ENCODE measurements at regions not wholly inside any gene's neighbourhood (a gene's known extent, or its start where the extent isn't known, plus 50 kb on each side); places are given as distances from the start of the nearest gene placed in this dataset.
"Not testable (repeated sequence)": the region's sequence is repeated elsewhere in the genome, so short reads cannot be mapped to it uniquely, and the experiment has no call there.

GRCh38 chr2:120503206-120503792, 157.4 kb downstream of the INHBB start:
- DNase-seq, result no peak

DNA sequence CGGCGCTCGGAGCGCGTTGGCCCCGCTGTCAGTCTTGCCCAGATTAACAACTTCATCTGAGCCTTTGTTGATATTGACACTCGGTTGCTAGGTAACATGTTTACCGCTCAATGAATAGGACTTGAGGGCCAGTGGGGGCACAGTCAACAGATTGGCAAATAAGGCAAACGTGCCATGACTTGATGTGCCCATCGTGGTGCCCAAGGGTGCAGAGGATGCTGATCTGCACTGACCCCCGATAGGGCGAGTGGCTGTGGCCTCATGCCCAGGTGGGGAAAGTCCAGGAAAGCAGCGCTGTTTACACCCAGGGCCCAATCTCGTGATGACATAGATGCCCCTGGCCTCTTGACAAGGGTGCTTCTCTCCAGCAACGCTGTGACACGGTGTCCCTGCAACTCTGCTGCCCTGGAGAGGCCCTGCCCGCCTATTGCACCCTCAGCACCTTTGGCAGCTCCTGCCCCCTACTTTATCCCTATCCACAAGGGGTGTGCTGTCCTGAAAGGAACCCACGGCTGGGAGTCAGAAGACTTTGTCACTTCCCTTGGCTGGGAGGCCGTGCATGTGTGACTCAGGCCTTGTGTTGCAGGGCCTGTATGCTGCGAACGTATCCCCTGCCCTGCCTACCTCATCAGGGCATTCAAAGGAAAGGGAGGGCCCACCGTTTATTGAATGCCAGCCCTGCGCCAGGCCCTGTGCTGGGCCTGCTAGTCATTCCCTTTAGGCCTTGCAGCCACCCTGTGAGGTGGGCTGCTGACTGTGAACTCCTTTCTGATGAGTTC, 158.0 kb downstream of the INHBB start:
- no peak for DNase-seq

GRCh38 chr2:120504936-120505705, 159.2 kb downstream of the INHBB start:
- no peak for DNase-seq

DNA sequence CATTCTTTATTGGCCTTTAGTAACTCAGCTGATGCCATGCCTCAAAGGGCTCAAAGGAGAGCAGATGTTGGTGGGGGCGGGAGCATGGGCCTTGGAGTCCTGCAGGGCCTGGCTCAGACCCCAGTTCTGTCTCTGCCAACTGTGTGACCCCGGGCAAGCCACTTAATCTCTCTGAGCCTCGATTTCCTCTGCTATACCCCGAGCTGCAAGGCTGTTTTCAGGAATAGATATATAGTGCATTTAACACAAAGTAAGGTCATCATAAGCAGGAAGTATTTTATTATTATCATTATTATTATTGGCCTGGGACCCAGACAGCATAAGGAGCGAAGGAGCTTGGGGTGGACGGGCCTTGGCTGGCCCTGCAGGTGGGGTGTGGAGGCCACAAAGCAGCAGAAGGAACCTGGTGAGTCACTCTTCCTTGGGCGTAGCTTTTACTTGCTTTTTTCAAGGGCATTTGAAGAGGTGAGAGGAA, 162.7 kb downstream of the INHBB start:
- DNase-seq, result no peak

GRCh38 chr2:120509213-120509815, 163.4 kb downstream of the INHBB start:
- DNase-seq, result no peak

DNA sequence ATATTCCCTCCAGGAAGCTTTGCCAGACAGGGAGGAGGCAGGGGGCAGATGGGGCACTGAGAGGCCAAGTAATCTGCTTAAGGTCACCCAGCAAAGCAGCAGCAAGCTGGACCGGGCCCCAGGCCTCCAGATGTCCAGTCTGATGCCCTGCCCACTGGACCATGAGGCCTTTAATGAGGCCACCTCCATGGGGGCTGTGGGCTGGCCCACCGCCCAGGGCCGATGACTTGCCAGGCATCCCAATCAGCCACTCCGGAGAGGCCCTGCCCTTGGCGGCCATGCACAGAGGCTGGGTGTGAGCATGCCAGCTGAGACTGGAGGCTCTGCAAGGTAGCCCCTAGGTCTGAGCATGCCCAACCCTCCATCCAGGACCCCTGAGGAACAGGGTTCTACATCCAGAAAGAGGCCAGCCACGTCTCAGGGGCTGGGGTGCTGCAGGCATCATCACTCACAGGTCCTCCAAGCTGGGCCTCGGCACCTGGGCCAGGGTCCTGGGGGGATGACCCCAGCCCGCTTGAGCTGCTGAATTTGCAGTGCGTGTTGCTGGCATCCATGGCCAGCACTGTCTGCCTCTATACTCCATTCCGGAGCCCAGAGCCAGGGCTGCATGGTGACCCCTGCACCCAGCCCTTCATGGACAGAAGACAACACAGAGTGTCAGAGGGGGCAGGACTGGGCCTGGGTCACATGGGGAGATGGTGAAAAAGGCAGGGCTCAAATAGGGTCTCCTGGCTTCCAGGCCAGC, 164.2 kb downstream of the INHBB start:
- DNase-seq, result no peak

DNA sequence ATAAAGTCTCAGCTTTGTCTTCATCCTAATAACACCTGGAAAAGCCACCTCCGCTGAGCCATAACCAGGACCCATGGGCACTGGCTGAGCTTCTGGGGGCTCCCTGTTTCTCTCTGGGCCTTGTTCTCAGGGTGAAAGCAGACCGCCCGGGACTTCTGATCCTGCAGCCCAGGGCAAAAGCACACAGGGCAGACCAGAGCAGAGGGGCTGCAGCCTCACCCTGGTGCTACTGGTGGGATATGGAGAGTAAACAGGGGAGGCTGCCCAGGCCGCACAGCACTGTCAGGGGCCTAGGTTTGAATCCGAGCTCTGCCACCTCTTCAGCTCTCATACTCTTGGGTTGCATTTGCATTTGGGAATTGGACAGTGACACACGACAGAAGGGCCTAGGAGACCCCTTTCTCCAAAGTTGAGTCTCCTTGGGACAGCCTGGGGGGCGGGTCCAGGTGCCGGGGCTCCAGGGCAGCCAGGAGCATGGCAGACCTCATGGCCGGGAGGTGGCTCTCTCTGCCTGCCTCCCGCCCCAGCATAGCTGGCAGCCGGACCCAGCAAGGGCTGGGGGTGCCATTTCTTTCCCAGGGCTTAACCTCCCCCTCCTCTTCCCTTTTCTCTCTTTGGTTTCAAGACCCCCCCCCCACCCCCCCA, 164.9 kb downstream of the INHBB start:
- no peak for DNase-seq

DNA sequence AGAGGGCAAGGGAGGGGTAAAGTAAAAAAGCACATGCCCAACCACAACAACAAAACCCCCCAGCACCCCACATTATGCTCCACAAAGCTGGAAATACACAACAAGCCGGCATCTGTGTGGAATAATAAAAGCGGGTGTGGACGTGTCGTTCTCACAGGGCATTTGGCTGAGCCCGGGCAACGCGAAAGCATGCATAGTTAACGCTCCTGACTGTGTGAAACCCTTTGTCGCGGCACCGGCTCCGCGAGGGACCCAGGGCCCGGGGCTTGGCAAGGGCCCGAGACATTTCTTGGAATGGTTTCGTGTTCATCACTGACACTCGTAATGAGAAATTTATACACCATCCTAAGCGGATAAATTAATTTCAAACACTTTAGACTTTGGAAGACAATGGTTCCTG, 165.6 kb downstream of the INHBB start:
- no peak for DNase-seq

- DNase-seq, result no peak
Observed at GRCh38 chr2:120511947-120512710, 166.2 kb downstream of the INHBB start.

- DNase-seq, result no peak
Observed at GRCh38 chr2:120513776-120514357, 167.9 kb downstream of the INHBB start.

DNA sequence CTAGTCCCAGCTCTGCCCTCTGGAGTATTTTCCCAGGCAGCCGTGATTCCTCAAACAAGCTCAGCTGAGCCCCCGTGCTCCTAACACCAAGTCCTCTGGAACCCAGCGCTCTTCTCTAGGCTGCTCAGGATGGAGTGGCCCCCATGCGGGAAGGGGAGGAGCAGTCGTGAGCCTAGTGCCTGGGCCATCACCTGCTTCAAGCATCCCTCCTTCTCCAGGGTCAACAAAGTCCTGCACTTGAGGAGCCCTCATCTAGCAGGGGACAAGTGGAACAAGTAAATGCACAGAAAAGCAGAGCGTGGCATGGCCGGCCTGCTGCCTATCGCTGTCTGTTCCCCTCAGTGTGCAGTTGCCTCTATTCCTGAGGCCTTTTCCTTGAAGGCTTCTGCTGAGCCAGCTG, 168.6 kb downstream of the INHBB start:
- no peak for DNase-seq

DNA sequence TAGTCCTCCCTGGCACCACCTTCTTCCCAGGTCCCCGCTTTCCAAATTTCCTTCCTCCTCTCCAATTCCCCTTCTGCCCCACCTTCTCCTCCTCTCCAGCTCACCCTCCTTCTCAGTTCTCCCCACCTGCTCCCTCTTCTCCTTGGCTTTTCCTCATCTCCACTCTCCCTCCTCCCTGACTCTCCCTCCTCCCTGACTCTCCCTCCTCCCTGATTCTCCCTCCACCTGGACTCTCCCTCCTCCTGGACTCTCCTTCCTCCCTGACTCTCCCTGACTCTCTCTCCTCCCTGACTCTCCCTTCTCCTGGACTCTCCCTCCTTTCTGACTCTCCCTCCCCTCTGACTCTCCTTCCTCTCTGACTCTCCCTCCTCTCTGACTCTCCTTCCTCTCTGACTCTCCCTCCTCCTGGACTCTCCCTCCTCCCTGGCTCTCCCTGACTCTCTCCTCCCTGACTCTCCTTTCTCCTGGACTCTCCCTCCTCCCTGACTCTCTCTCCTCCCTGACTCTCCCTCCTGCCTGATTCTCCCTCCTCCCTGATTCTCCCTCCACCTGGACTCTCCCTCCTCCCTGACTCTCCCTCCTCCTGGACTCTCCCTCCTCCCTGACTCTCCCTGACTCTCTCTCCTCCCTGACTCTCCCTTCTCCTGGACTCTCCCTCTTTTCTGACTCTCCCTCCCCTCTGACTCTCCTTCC, 169.3 kb downstream of the INHBB start:
- DNase-seq, result not testable (repeated sequence)

- no peak for DNase-seq
Observed at GRCh38 chr2:120515759-120516678, 170.1 kb downstream of the INHBB start.

- no peak for DNase-seq
Observed at GRCh38 chr2:120516679-120517314, 170.9 kb downstream of the INHBB start.

DNA sequence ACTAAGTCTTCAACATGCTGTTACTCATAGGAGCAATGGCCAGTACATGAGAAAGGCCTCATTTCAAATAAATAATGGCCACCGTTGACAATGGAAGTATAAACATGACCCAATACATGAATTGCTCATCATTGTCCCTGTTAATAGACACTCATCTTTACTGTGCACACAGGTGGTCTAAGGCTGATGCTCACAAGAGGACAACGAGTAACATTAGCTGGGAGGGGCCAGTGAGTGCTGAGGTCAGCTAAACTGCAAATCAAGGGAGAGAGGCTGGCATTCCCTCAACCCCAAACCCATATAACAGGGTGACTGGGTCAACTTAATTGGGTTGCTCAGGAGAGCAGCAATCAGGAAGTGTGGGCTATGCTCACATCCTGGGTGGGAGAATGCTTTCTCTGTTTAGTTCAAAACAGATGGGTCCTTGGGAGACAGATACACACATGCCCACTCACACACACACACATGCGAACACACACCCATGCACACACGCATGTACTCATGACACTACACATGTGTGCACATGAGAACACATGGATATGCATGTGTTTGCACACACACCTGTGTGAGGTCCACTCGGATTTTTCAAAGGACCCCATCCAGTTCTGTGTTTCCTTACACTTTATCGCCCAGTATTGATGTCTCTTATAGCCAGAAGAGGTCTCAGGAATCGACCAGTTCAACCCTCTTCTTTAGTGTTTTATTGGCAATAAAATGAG, 172.0 kb downstream of the INHBB start:
- no peak for DNase-seq

DNA sequence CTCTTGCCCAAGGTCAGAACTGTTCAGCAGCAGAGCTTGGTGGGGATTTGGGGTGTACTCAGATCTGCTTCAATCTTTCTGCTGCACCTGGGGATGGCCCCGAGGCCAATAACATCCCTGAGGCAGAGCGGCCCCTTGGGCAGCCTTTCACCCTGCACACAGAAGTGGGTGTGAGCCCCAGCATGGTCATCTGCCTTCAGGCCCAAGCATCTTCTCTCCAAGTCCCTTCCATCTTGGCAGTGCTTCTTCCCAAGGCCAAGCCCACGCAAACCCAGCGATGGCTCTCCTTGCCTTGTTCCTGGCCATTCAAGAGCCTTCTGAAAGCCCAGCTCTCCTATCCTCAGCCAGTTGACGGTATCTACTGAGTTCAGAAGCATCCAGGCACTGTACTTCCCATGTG, 172.9 kb downstream of the INHBB start:
- DNase-seq, result no peak

DNA sequence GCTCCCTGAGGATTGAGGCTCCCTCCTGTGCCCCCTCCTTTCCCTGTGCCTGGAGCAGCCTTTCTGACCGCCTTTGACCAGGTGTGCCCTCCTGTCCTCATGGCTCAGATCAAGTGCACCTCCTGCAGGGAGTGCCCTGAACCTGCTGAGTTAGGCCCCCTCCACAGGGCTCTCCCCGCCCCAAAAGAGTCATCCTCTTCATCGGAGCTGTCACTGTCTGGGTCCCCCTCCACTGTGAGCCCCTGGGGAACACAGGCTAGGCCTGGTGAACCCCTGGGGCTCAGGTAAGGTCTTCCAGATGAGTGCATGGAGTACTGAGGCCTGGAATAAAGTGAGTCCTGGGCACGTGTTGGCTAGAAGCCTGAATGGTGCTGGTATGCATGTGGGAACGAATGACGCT, 173.5 kb downstream of the INHBB start:
- no peak for DNase-seq

GRCh38 chr2:120520454-120520853, 174.5 kb downstream of the INHBB start:
- no peak for DNase-seq
